ENCODE measurements at regions not wholly inside any gene's neighbourhood (a gene's known extent, or its start where the extent isn't known, plus 50 kb on each side); places are given as distances from the start of the nearest gene placed in this dataset.
A peak's percentile ranks its signal among the peaks of the same experiment; 100 is the strongest.

DNA sequence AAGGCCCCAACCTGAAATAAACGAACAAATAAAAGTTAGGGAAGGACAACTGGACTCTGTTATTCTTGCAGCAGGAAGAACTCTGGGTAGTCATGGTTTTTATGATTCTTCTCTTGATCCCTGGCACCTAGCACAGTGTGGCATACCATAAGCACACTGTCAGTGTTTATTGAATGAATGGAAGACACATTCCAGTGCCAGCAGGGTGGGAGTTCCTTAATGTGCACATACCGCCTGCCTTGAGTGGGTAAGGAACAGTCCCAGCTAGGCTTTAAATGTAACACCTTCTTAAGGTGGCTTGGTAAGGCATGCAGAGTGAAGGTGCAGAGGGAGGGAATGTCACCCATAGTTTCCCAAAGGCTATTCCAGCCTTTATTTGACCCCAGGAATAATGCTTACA is 162.9 kb upstream of the CEP162 start:
- TF ChIP-seq, protein P1, sequence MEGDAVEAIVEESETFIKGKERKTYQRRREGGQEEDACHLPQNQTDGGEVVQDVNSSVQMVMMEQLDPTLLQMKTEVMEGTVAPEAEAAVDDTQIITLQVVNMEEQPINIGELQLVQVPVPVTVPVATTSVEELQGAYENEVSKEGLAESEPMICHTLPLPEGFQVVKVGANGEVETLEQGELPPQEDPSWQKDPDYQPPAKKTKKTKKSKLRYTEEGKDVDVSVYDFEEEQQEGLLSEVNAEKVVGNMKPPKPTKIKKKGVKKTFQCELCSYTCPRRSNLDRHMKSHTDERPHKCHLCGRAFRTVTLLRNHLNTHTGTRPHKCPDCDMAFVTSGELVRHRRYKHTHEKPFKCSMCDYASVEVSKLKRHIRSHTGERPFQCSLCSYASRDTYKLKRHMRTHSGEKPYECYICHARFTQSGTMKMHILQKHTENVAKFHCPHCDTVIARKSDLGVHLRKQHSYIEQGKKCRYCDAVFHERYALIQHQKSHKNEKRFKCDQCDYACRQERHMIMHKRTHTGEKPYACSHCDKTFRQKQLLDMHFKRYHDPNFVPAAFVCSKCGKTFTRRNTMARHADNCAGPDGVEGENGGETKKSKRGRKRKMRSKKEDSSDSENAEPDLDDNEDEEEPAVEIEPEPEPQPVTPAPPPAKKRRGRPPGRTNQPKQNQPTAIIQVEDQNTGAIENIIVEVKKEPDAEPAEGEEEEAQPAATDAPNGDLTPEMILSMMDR (IDR thresholded peaks at IDR 0.05; ENCODE audit: control extremely low read depth in 1 of 3, insufficient read depth in 1 of 3, low read depth in 1 of 3, low read length in 3 of 3), result no peak
- TF ChIP-seq RFX5 (IDR thresholded peaks at IDR 0.05; ENCODE audit: borderline replicate concordance, low read depth, low read length) (no peak), EZH2 (IDR thresholded peaks at IDR 0.05; ENCODE audit: low read depth, low read length, severe bottlenecking) (no peak), POLR2A (IDR thresholded peaks at IDR 0.05; ENCODE audit: control extremely low read depth in 1 of 2, low read depth in 2 of 2, low read length in 2 of 2) (no peak), POLR2AphosphoS5 (IDR thresholded peaks at IDR 0.05; ENCODE audit: low read depth, low read length) (no peak), TEAD4 (IDR thresholded peaks at IDR 0.05; ENCODE audit: low read depth, low read length) (0 out of 2 replicates have a peak, but pooled peaks have one; percentile 16), GTF2F1 (IDR thresholded peaks at IDR 0.05; ENCODE audit: borderline replicate concordance, low read depth, low read length) (no peak), YY1 (IDR thresholded peaks at IDR 0.05; ENCODE audit: low read depth, low read length) (no peak), NANOG (IDR thresholded peaks at IDR 0.05; ENCODE audit: insufficient read depth, low read depth, low read length, poor library complexity, severe bottlenecking) (no peak), ZNF274 (IDR thresholded peaks at IDR 0.05; ENCODE audit: borderline replicate concordance, extremely low read depth, low read length) (no peak), TCF12 (IDR thresholded peaks at IDR 0.05; ENCODE audit: low read depth, low read length) (no peak)

All from H1 (cell line).